ENCODE measurements at regions not wholly inside any gene's neighbourhood (a gene's known extent, or its start where the extent isn't known, plus 50 kb on each side); places are given as distances from the start of the nearest gene placed in this dataset.
"Not testable (repeated sequence)": the region's sequence is repeated elsewhere in the genome, so short reads cannot be mapped to it uniquely, and the experiment has no call there.

DNA sequence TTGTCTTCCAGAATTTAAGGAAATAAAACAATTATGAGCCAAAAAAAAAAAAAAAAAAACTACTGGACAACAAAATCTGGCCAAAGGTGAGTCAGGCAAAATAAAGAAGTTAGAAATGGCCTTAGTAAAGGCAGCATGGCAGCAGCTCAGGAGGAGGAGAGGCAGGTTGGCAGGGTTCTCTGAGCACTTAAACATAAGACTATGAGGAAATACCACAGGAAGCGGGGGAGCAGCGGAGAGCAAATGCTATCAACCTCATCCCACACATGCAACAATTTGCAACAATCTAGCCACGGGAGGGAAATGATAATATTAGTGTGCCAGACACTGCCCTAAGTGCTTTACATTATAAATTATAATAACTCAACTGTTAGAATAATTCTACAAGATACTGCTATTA lies 247.3 kb upstream of the NSMCE3 start:
- DNase-seq (ENCODE audit: low spot score) = no peak
- FAIRE-seq = no peak

DNA sequence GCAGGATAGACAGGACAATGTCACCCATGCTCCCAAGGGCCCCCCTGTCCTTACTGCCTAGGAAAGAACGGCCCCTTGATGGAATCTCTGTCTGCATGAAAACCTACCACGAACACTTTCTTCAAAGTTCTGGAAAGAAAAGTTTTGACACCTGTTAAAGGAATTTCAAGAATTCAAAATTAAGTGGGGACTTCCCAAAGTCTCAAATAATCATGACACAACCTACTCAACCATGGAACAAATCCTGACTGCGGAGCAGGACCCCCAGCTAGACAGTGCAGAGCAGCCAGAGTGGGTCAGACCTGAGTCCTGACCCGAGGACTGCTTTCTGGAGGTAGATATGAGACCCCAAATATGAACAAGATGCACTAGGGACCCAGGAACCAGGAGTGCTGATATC lies 245.3 kb upstream of the NSMCE3 start:
- FAIRE-seq (no peak), DNase-seq (ENCODE audit: low spot score) (no peak)

DNA sequence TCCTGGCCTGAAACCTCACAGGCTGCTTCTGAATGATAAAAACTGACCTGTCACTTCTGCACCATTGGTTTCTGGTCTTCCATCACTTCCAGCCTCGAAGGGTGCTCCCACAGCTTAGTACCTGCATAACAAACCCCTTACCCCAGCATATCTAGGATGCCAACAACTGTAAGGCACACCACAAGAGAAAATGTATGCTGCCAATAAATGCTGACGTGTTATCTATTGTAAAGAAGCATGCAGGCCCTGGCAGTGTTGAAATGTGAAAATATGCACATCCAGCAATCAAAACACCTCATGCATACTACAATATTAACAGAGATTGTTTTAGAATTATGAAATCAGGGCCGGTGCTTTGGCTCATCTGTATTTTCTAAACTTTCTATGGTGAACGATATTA lies 242.0 kb upstream of the NSMCE3 start:
- FAIRE-seq (no peak), DNase-seq (ENCODE audit: low spot score) (no peak)

DNA sequence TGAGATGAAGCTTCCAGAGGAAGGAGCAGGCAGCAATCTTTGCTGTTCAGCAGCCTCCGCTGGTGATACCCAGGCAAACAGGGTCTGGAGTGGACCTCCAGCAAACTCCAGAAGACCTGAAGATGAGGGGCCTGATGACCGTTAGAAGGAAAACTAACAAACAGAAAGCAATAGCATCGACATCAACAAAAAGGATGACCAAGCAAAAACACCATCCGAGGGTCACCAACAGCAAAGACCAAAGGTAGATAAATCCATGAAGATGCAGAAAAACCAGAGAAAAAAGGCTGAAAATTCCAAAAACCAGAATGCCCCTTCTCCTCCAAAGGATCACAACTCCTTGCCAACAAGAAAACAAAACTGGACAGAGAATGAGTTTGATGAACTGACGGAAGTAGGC lies 235.9 kb upstream of the NSMCE3 start:
- DNase-seq (ENCODE audit: low spot score); FAIRE-seq: not testable (repeated sequence)

DNA sequence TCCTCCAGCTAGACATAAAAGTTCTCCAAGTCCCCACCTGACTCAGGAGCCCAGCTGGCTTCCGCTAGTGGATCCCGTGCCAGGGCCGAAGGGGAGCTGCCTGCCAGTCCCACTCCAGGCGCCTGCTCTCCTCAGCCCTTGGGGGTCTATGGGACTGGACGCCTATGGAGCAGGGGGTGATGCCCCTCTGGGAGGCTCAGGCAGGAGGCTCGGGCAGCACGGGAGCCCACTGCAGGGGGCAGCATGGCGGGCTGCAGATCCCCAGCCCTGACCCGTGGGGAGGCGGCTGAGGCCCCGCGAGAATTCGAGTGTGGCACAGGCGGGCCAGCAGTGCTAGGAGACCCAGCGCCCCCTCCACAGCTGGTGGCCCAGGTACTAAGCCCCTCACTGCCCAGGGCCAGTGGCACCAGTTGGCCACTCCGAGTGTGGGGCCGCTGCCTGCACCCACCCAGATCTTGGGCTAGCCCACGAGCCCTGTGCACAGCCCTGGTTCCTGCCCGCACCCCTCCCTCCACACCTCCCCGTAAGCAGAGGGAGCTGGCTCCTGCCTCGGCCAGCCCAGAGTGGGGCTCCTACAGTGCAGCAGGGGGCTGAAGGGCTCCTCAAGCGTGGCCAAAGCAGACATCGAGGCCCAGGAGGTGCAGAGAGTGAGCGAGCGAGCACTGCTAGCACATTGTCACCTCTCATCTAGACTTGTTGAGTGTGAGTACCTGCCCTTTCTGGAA lies 221.3 kb upstream of the NSMCE3 start:
- FAIRE-seq (no peak), DNase-seq (ENCODE audit: low spot score) (no peak)

DNA sequence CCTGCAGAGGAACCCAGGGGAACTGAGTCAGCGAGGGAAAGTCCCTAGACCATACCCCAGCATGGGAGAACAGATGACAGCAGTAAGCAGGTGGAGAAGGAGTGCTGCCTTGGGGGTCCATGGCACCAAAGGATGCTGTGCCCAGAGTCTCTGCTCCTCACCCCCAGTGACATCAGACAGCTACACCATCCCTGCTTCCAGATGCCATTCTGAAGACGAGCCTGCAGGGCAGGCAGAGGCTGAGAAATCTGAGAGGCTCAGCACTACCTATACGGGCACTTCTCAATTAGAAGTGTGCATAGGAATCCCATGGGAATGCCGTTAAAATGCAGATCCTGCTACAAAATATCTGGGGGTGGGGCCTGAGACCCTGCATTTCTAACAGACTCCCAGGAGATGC lies 211.3 kb upstream of the NSMCE3 start:
- no peak for DNase-seq (ENCODE audit: low spot score)
- no peak for FAIRE-seq

DNA sequence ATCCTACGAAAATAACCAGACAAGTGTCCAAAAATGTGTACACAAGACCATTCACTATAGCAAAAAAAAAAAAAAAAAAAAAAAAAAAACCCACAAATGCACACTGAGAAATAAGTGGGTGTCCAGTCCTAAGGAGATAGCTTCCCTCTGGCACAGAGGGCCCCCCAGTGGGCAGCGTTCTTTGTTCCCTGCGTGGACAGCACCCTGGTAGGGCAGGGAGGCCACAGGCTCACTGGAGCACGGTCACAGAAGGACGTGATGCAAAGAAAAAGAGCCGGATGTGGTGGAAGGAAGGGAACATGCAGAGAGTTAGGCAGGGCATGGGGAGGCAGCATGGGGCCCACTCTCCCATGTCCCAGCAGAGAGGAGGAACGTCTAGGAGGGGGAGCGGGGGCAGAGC lies 210.7 kb upstream of the NSMCE3 start:
- FAIRE-seq (no peak), DNase-seq (ENCODE audit: low spot score) (no peak)

DNA sequence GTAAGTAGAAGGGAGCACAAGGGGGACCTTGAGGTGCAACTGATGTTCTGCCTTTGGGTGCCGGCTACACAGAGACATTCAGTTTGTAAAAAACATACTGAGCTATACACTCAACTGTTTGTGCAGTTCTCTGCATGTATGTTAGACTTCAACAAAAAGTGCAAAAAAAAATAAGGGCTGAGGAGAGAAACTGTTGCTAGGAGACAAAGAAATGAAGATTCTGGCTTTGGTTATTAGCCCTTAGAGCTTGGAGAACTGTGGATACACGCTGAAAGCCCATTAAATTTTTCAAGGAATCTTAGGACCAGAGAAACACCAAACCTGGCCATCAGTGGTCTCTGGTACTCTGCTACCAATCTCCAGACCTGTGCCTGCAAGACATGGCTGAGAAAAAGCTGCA lies 207.6 kb upstream of the NSMCE3 start:
- FAIRE-seq = no peak
- no peak for DNase-seq (ENCODE audit: low spot score)

DNA sequence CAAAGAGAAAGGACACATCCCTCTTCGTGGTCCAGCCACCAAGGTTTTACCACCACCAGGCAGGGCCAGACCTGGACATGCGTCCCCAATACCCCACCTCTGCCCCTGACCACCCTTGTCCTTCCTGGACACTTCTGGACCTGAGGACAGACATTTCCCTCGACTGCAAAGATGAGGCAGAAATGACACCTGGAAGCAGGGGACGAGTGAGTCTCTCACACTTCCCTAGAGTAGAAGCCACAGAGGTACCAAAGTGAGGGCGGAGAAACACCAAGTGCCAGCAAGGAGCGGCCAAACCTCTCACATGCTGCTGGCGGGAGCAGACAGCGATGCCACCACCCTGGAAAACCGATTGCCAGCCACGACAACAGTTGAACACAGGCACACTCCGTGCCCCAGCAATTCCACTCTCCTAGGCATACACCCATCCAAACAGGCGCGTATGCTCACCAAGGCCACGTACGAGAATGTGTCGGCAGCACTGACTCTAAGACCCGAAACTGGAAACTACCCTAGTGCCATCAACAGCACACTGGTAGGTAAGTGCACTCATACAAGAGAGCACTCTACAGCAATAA lies 207.0 kb upstream of the NSMCE3 start:
- no peak for FAIRE-seq

DNA sequence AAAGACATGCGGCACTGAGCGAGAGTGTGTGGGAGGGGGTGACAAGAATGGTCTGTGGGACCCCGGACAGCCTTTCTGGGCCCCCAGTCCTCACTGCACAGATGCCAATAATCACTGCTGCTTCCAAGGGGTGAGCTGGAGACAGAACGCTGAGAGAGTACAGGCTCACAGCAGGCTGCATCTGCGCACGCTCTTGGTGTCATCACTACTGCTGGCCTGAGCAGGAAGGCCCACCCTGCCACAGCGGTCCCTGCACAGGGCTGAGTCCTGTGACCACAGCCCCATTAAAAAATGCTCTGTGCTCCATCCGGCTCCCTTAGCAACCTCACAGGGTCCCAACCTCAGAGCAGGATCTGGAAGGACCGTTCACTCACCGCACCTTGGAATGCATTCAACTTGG lies 205.5 kb upstream of the NSMCE3 start:
- DNase-seq (ENCODE audit: low spot score) (no peak), FAIRE-seq (no peak)

More for the DNA sequence above, 207.0 kb upstream of the NSMCE3 start:
- DNase-seq (ENCODE audit: low spot score) = no peak

DNA sequence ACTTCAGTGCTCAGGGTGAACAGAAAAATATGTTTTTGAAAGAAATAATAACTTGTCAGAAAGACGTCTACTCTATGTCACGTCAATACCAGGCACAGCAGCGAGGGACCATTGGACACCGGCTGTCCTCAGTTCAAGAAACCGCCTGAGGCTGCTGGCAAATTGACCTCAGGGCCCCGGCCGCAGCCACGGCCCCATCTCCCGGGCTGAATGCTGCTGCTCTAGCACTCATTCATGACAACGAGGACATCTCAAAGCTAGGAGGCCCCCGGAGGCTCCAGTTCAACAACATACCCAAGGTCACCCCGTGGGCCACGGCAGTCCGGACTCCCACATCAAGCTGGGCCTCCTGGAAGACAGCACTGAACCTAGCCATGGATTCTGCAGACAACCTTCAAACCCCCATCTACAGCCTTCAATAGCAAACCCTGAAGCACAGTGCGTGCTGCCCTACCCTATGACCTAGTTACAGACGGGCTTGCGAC lies 204.0 kb upstream of the NSMCE3 start:
- DNase-seq (ENCODE audit: low spot score) = no peak
- no peak for FAIRE-seq

DNA sequence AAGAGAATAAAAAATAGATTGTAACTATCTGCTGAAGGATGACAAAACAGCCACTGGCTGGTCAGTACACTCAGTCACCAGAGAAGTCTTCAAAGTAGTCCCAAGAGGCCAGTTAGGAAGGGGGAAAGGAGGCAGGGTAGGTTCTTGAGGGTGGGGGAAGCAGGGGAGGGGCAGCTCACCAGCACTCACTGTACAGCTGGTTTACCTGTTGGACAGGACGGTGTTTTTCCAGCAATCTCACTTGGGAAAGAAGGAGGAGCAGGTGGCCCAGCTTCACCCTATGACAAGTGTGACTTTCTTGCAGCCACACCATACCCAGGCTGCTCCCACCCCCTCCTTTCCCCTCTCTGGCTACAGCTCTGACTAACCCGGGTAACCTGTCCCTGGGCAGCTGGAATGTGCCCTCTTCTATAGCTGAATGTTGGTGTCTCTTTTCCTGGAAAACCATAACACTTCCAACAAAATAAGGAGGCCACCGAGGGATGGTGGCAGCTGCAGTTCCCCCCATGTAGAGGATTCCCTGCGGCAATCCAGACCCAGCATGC lies 203.4 kb upstream of the NSMCE3 start:
- no peak for DNase-seq (ENCODE audit: low spot score)
- no peak for FAIRE-seq

DNA sequence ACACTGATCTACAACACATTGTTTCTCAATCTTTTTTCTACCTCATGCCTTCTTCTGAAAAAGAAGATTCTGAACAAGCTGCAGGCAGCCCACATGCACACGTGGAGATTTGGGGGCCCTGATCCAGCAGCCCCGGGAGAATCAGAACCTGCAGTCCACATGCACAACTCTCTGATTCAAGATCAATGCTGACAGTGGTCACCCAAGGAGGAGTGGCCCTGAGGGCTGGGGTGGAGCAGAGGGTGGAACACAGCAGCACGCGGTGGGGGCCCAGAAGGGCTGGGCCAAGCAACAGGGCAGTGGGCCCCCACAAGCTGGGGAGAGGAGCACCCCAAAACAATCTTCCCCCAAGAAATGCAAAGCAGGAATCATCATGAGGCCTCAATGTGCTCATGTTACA lies 202.1 kb upstream of the NSMCE3 start:
- DNase-seq (ENCODE audit: low spot score) = no peak
- FAIRE-seq = no peak

DNA sequence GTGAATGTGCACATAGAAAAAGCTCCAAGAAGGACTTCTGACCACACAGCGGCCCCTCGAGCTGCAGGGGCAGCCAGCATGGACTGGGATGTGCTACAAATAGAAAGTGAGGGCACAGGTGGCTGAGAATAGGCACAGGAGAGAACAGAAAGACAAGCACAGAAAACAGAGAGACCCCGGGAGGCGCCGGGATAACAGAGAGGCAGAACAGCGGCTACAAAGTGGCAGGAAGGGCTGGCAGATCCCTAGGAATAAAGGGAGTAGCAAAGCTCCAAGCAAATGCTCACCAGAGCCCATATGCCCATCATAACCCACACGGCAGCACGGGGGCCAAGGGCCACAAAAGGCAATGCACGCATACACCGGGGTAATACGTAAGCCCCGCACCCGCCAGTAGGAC lies 201.7 kb upstream of the NSMCE3 start:
- no peak for DNase-seq (ENCODE audit: low spot score)

DNA sequence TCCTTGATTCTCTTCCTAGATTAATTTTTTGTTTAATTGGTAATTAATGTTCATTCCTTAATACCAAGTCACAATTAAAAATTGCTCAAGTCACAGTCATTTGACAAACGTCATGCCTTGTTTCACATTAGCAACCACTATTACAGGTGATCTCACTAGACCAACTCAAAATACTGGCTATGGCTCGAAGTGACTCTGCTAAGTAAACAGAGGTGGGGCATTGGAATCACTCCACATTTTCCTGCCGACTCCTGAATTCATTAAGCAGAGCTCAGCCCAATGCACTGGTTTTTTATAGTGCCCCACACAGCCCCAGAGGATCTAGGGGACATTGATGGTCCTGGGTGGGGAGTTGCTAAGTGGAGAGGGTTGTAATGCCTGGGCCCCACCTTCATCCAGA lies 201.2 kb upstream of the NSMCE3 start:
- FAIRE-seq = no peak
- no peak for DNase-seq (ENCODE audit: low spot score)

More for the DNA sequence above, 201.7 kb upstream of the NSMCE3 start:
- no peak for FAIRE-seq

DNA sequence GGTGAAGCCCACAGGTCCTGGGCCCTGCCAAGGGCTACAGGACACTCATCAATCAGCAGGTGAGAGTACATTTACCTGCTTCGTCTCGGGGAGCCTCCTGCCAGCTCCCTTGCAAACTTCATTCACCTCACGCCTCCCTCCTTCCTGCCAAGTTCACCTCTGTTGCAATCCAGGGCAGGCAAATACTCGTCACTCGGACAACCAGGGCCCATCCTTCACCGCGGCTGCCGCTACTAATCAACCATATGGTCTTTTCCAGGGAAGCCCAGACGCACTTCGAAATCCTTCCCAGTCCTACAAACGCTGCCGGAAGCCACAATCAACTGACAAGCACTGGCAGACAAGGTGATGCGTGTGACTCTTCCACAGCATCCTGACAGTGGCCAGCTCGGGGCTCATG lies 200.7 kb upstream of the NSMCE3 start:
- FAIRE-seq = no peak
- DNase-seq (ENCODE audit: low spot score) = no peak

DNA sequence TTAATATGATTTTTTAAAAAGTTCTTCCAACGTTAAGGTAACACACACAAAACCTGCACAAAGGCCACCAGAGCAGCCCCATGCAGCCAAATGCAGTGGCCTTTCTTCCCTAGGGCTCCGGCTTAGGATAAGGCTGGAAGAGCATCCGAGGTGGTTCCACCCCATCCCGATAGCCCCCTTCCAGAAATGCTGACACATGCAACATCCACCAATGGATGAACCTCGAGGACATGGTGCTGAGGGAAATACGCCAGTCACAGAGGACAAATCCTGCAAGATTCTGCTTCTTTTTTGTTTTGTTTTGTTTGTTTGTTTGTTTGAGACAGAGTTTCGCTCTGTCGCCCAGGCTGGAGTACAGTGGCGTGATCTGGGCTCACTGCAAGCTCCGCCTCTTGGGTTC lies 199.3 kb upstream of the NSMCE3 start:
- no peak for DNase-seq (ENCODE audit: low spot score)
- no peak for FAIRE-seq

DNA sequence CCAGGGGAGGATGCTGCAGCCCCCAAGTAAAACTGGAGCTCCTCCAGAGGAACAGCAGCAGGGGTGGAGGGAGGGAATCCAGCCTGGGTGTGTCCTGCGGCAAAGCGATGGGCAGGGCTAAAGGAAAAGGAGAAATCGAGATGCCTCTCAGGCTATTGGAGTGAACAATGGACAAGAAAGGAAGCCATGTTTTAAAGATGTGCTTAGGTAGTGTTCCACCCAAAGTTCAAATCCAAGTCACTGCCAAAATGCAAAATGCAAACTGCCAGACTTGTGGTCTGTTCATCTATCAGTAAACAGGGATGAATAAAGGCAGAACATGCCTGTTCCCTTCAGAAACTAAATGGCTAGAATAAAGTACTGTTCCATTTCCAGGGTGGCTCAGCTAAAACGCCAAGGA lies 197.5 kb upstream of the NSMCE3 start:
- FAIRE-seq (no peak), DNase-seq (ENCODE audit: low spot score) (no peak)

DNA sequence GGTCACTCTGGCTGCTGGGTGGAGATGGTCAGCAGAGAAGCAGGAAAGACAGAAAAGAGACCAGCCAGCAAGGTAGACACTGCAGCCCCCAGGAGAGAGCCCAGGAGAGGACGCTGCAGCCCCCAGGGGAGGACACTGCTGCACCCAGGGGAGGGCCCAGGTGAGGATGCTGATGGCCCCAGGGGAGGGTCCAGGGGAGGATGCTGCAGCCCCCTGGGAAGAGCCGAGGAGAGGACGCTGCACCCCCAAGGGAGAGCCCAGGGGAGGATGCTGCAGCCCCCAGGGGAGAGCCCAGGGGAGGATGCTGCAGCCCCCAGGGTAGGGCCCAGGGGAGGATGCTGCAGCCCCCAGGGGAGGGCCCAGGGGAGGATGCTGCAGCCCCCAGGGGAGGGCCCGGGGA lies 196.7 kb upstream of the NSMCE3 start:
- FAIRE-seq (no peak), DNase-seq (ENCODE audit: low spot score) (no peak)

DNA sequence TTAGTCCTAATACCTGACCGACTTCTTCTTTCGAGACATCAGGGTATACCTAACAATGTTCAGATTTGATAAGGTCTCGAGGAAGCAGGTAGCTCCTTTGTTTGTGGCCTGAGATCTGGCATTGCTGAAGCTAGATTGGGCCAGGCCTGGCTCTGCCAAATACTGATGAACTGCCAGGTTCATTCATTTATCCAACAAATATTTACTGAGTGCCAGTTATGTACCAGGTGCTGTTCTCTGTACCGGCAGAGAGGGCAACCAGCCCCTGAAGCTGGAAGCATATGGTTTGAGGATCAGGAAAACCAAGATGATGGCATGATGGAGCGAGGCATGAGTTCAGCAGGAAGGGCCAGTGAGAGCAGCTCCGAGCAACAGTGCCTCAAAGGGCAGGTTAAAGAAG lies 196.2 kb upstream of the NSMCE3 start:
- FAIRE-seq (no peak), DNase-seq (ENCODE audit: low spot score) (no peak)

DNA sequence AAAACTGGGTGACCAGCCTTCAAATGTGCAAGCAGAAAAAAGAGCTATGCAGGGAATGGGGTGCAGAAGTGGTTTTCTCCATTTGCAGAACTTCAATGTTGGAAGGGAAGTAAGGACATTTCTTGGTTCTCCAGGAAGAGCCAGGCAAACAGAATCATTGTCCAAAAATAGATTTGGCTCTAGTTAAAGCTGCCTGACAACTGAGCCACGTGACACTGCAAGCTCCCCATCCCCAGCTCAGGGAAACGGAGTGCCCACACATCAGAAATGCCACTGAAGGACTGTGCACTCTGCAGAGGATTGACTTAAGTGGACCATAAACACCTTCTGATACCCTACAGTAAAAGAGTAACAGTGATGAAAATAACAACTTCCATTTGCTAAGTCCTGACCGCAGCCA lies 195.6 kb upstream of the NSMCE3 start:
- no peak for DNase-seq (ENCODE audit: low spot score)
- FAIRE-seq = no peak

DNA sequence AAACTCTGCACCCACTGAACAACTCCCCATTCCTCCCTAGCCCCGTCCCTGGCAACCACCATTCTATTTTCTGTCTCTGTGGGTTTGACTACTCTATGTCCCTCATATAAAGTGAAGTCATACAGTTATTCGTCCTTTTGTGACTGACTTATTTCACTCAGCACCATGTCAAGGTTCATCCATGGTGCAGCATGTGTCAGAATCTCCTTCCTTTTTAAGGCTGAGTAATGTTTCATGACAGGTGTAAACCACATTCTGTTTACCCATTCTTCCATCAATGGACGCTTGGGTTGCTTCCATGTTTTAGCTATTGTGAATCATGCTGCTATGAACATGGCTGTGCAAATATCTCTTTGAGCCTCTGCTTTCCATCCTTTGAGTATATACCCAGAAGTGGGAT lies 192.3 kb upstream of the NSMCE3 start:
- no peak for FAIRE-seq

DNA sequence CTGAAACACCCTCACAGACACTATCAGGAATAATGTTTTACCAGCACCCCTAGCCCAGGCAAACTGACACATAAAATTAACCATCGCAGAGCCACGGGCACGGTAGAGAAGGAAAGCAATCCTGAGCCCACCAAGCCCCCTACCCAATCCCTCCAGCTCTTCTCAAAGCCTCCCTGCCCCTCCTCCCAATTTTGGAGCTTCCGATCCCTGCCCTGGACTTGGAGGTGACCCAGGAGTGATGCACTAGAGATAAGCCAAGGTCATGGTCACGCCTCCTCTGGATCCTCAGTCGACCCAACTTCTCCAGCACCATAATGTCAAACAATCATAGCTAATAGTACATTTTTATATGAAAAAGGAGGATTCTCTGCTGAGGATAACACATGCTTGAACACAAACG lies 188.7 kb upstream of the NSMCE3 start:
- DNase-seq (ENCODE audit: low spot score) = no peak
- FAIRE-seq = no peak

More for the DNA sequence above, 192.3 kb upstream of the NSMCE3 start:
- no peak for DNase-seq (ENCODE audit: low spot score)
